A549 (cell line): ENCODE measurements at regions not wholly inside any gene's neighbourhood (a gene's known extent, or its start where the extent isn't known, plus 50 kb on each side); places are given as distances from the start of the nearest gene placed in this dataset.

Experiments used
- CTCF ChIP-seq: fragments of >200 bp; sonication (Bioruptor Twin); formaldehyde crosslinking; IDR thresholded peaks from 3 replicates; pipeline ENCODE4 v1.5.1; 2016
- HMGXB4 ChIP-seq: fragments of 250-450 bp; sonication (Bioruptor Pico); IDR thresholded peaks from 2 replicates; pipeline ENCODE4 v1.5.0; 2021; ENCODE audit warnings: mild to moderate bottlenecking, moderate library complexity, borderline replicate concordance
- JUNB ChIP-seq: fragments of >200 bp; sonication (Bioruptor Twin); formaldehyde crosslinking; IDR thresholded peaks from 2 replicates; pipeline ENCODE4 v1.6.1; 2016
- MAZ ChIP-seq: fragments of 150-350 bp; IDR thresholded peaks from 2 replicates; pipeline ENCODE4 v1.6.1; 2014; ENCODE audit warnings: antibody characterized with exemption, low read depth, low read length, borderline replicate concordance
- POLR2A ChIP-seq: IDR thresholded peaks from 2 replicates; pipeline ENCODE4 v1.6.1; 2012; ENCODE audit warnings: mild to moderate bottlenecking, low read length
- RAD21 ChIP-seq, 2 experiments: fragments of >200 bp in 1 of 2; sonication (Bioruptor Twin) in 1 of 2; formaldehyde crosslinking in 1 of 2; IDR thresholded peaks in 1 of 2; conservative IDR thresholded peaks in 1 of 2; 2 replicates in 1 of 2; 3 replicates in 1 of 2; pipeline ENCODE4 v1.6.1; 2012 to 2018; ENCODE audit warnings: inconsistent platforms in 1 of 2
- REST ChIP-seq: fragments of 200-600 bp; sonication (generic); IDR thresholded peaks from 2 replicates; pipeline ENCODE4 v1.6.1; 2016; ENCODE audit warnings: antibody characterized with exemption, mild to moderate bottlenecking, moderate library complexity
- SREBF2 ChIP-seq: fragments of 450-650 bp; IDR thresholded peaks from 2 replicates; pipeline ENCODE4 v1.6.1; 2014; ENCODE audit warnings: mild to moderate bottlenecking, moderate library complexity
- TFCP2L1 ChIP-seq: fragments of 250-450 bp; sonication (Bioruptor Pico); IDR thresholded peaks from 2 replicates; pipeline ENCODE4 v1.5.0; 2021; ENCODE audit warnings: mild to moderate bottlenecking
- ZNF302 ChIP-seq: fragments of 250-450 bp; sonication (Bioruptor Pico); IDR thresholded peaks from 2 replicates; pipeline ENCODE4 v1.9.0; 2021; ENCODE audit warnings: inconsistent platforms, mild to moderate bottlenecking, moderate library complexity

GRCh38 chr12:88431246-88431645 lies 149.0 kb downstream of the KITLG start:
- TF ChIP-seq CTCF, result no peak
- TF ChIP-seq REST, result no peak
- no peak for TF ChIP-seq POLR2A
- TF ChIP-seq MAZ, result no peak
- TF ChIP-seq HMGXB4, result no peak
- TF ChIP-seq TFCP2L1 (CRISPR knock-in tag), result no peak
- TF ChIP-seq SREBF2, result no peak
- TF ChIP-seq JUNB, result no peak
- TF ChIP-seq ZNF302, result no peak
- TF ChIP-seq RAD21 (conservative IDR thresholded peaks at IDR 0.05 in 1 of 2, IDR thresholded peaks at IDR 0.05 in 1 of 2), result no peak
